HCT116 (cell line): ENCODE measurements at regions not wholly inside any gene's neighbourhood (a gene's known extent, or its start where the extent isn't known, plus 50 kb on each side); places are given as distances from the start of the nearest gene placed in this dataset.

Experiments
- ATAC-seq: fragments of 200-7000 bp; cut with Tn5 transposase; 2 replicates; pipeline ENCODE4 v1.9.1; 2020; ENCODE audit warnings: mild to moderate bottlenecking, moderate library complexity
- BruUV-seq: library from RNA; stranded (reverse); fragments of 400-500 nt; replicated peaks from 2 replicates; lab custom pipeline; 2021; lab: Mats Ljungman, UMichigan
- CTCF ChIA-PET: fragments of 300-600 bp; sonication (Branson Sonifier 250); formaldehyde crosslinking; loops from one replicate; lab custom pipeline; 2021; ENCODE audit warnings: antibody characterized with exemption; lab: Charles Lee
- POLR2A ChIA-PET: fragments of 300-600, 350-600 bp; sonication (Branson Sonifier 250); formaldehyde crosslinking; loops from one replicate; lab custom pipeline; 2021; ENCODE audit warnings: antibody characterized with exemption; lab: Charles Lee
- RAD21 ChIA-PET, 2 experiments: fragments of 300-600 bp; sonication (Branson Sonifier 250); formaldehyde crosslinking; loops; one replicate each; lab custom pipeline; 2023; ENCODE audit warnings: low total read pairs in 2 of 2; ENCODE audit not compliant: uncharacterized antibody in 2 of 2, unreplicated experiment in 2 of 2, low non-redundant PET in 1 of 2; lab: Charles Lee
- DNase-seq: peaks from one replicate; pipeline ENCODE4 v3.0.0-alpha.2; 2010; ENCODE audit warnings: low read depth, low spot score
- H2AFZ ChIP-seq: fragments of 200-600 bp; shearing (Covaris generic), sonication (generic); 2 replicates; pipeline ENCODE4 v1.6.1; 2017; ENCODE audit warnings: low read depth, mixed run types, mixed read lengths, antibody characterized with exemption, low read length; ENCODE audit not compliant: poor library complexity, severe bottlenecking
- H3K27ac ChIP-seq: 2 replicates; pipeline ENCODE4 v1.5.1; 2012; ENCODE audit warnings: low read depth, low read length
- H3K27me3 ChIP-seq: fragments of 200-600 bp; sonication (generic); 2 replicates; pipeline ENCODE4 v1.6.1; 2016; ENCODE audit warnings: mixed run types, low read length, mixed read lengths; ENCODE audit not compliant: insufficient read depth
- H3K36me3 ChIP-seq, 2 experiments: fragments of 200-500 bp in 1 of 2; fragments of 200-600 bp in 1 of 2; sonication (Bioruptor generic) in 1 of 2; sonication (generic) in 1 of 2; 2 replicates each; pipeline versions ENCODE4 v1.5.1 to v1.6.1; 2014 to 2016; ENCODE audit warnings: low read length in 2 of 2, inconsistent platforms in 1 of 2, mixed read lengths in 1 of 2, mixed run types in 1 of 2; ENCODE audit not compliant: insufficient read depth in 2 of 2, control insufficient read depth in 1 of 2
- H3K4me1 ChIP-seq, 2 experiments: fragments of 200-600 bp in 1 of 2; sonication (generic) in 1 of 2; 2 replicates each; pipeline versions ENCODE4 v1.5.1 to v1.6.1; 2012 to 2017; ENCODE audit warnings: low read length in 2 of 2, inconsistent platforms in 1 of 2, mild to moderate bottlenecking in 1 of 2, mixed read lengths in 1 of 2, mixed run types in 1 of 2, moderate library complexity in 1 of 2; ENCODE audit not compliant: insufficient read depth in 2 of 2, control insufficient read depth in 1 of 2
- H3K4me2 ChIP-seq: fragments of 200-600 bp; sonication (generic); 2 replicates; pipeline ENCODE4 v1.6.1; 2017; ENCODE audit warnings: mixed run types, low read length, mixed read lengths
- H3K4me3 ChIP-seq, 2 experiments: fragments of 200-600 bp in 1 of 2; sonication (generic) in 1 of 2; replicated peaks in 1 of 2; 2 replicates each; pipeline ENCODE4 v1.5.1; 2011 to 2016; ENCODE audit warnings: low read length in 2 of 2, control low read depth in 1 of 2, low read depth in 1 of 2, mild to moderate bottlenecking in 1 of 2, mixed read lengths in 1 of 2, mixed run types in 1 of 2
- H3K79me2 ChIP-seq: fragments of 200-600 bp; sonication (generic); 2 replicates; pipeline ENCODE4 v1.6.1; 2017; ENCODE audit warnings: mild to moderate bottlenecking, mixed run types, low read length, moderate library complexity, mixed read lengths; ENCODE audit not compliant: insufficient read depth
- H3K9ac ChIP-seq: fragments of 200-600 bp; sonication (generic); 2 replicates; pipeline ENCODE4 v1.6.1; 2016; ENCODE audit warnings: low read length, mixed read lengths
- H3K9me2 ChIP-seq: fragments of 200-600 bp; sonication (generic), shearing (Covaris generic); 2 replicates; pipeline ENCODE4 v1.6.1; 2017; ENCODE audit warnings: mixed run types, mild to moderate bottlenecking, moderate library complexity; ENCODE audit not compliant: insufficient read depth
- H3K9me3 ChIP-seq, 2 experiments: fragments of 200-500 bp in 1 of 2; fragments of 200-600 bp in 1 of 2; sonication (Bioruptor generic) in 1 of 2; sonication (generic) in 1 of 2; 2 replicates each; pipeline ENCODE4 v1.6.1; 2014 to 2017; ENCODE audit warnings: low read length in 2 of 2, mixed read lengths in 2 of 2, inconsistent platforms in 1 of 2, low read depth in 1 of 2, mild to moderate bottlenecking in 1 of 2, mixed run types in 1 of 2, moderate library complexity in 1 of 2; ENCODE audit not compliant: control insufficient read depth in 1 of 2, insufficient read depth in 1 of 2
- H4K20me1 ChIP-seq: fragments of 200-600 bp; sonication (generic), shearing (Covaris generic); 2 replicates; pipeline ENCODE4 v1.6.1; 2017; ENCODE audit warnings: mixed run types, mild to moderate bottlenecking, moderate library complexity; ENCODE audit not compliant: insufficient read depth
- ATF3 ChIP-seq: IDR thresholded peaks from 2 replicates; pipeline ENCODE4 v1.6.1; 2012
- CBX3 ChIP-seq: IDR thresholded peaks from 2 replicates; pipeline ENCODE4 v1.6.1; 2012; ENCODE audit warnings: low read depth
- ELF1 ChIP-seq: IDR thresholded peaks from 2 replicates; pipeline ENCODE4 v1.6.1; 2012; ENCODE audit warnings: low read depth, borderline replicate concordance
- EZH2 ChIP-seq: fragments of 200-600 bp; sonication (generic); IDR thresholded peaks from 2 replicates; pipeline ENCODE4 v1.6.1; 2017; ENCODE audit warnings: antibody characterized with exemption, mixed run types
- EZH2phosphoT487 ChIP-seq: fragments of 200-600 bp; IDR thresholded peaks from 2 replicates; pipeline ENCODE4 v1.6.1; 2018; ENCODE audit warnings: antibody characterized with exemption, borderline replicate concordance
- JUND ChIP-seq: IDR thresholded peaks from 2 replicates; pipeline ENCODE4 v1.6.1; 2012
- POLR2AphosphoS5 ChIP-seq: IDR thresholded peaks from 2 replicates; pipeline ENCODE4 v1.6.1; 2011; ENCODE audit warnings: mild to moderate bottlenecking, low read depth, low read length, moderate library complexity
- RAD21 ChIP-seq: IDR thresholded peaks from 2 replicates; pipeline ENCODE4 v1.6.1; 2012; ENCODE audit warnings: low read depth, mild to moderate bottlenecking
- SP1 ChIP-seq: IDR thresholded peaks from 2 replicates; pipeline ENCODE4 v1.6.1; 2012; ENCODE audit warnings: low read depth
- SRF ChIP-seq: IDR thresholded peaks from 2 replicates; pipeline ENCODE4 v1.6.1; 2012; ENCODE audit warnings: low read depth
- YY1 ChIP-seq: IDR thresholded peaks from 2 replicates; pipeline ENCODE4 v1.6.1; 2011; ENCODE audit warnings: low read length, low read depth, moderate library complexity, mild to moderate bottlenecking; ENCODE audit not compliant: insufficient replicate concordance; ENCODE audit errors: extremely low read depth
- ZFX ChIP-seq: fragments of 450-650 bp; IDR thresholded peaks from 2 replicates; pipeline ENCODE4 v1.6.1; 2017
- ZNF274 ChIP-seq: fragments of 200-500 bp; sonication (Bioruptor generic); IDR thresholded peaks from 2 replicates; pipeline ENCODE4 v1.6.1; 2014; ENCODE audit warnings: mild to moderate bottlenecking, low read depth, low read length, inconsistent platforms
- intact Hi-C: fragments of 100-400 bp; cut with micrococcal nuclease; formaldehyde crosslinking; loops from 2 replicates; pipeline ENCODE4 v1.10.0; 2022
- TF ChIP-seq, protein P1 (sequence below): IDR thresholded peaks from 2 replicates; pipeline ENCODE4 v1.6.1; 2011; ENCODE audit warnings: mild to moderate bottlenecking, low read length, moderate library complexity; ENCODE audit not compliant: insufficient replicate concordance; ENCODE audit errors: extremely low read depth
- TF ChIP-seq, protein P2 (sequence below), 3 experiments: fragments of 200-600 bp in 1 of 3; sonication (generic) in 1 of 3; IDR thresholded peaks in 2 of 3; conservative IDR thresholded peaks in 1 of 3; 2 replicates each; pipeline ENCODE4 v1.5.1; 2012 to 2017; ENCODE audit warnings: low read depth in 2 of 3, low read length in 2 of 3, antibody characterized with exemption in 1 of 3, borderline replicate concordance in 1 of 3, control low read depth in 1 of 3, mild to moderate bottlenecking in 1 of 3, mixed read lengths in 1 of 3, mixed run types in 1 of 3, moderate library complexity in 1 of 3; ENCODE audit not compliant: insufficient read depth in 1 of 3

DNA sequence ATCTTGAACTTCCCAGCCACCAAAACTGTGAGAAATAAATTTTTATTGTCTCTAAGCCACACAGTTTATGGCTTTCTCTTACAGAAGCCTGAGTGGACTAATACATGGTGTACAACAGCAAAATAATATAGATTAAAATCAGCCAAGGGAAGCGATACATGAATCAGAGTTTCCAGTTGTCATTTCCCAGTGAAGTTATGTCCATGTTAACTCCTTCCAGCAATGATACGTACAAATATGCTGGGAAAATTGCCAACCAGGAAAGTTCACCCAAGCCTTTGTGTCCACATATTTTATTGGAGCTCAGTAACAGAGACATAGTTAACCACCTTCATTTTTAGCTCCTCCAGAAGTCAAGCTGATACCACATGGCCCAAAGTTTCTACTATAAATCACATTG lies 280.9 kb upstream of the KCNMB2 start:
- ATAC-seq: no peak
- Histone ChIP-seq H3K4me3 (no peak overlapping the region), H3K4me2 (no peak overlapping the region), H3K9me3 (no peaks in the 10 kb centered on the region), H3K79me2 (no peaks in the 10 kb centered on the region), H3K27me3 (no peaks in the 10 kb centered on the region), H2AFZ (no peak overlapping the region), H3K4me1 (no peaks in the 10 kb centered on the region), H3K36me3 (no peaks in the 10 kb centered on the region), H3K9ac (no peak overlapping the region), H3K9me2 (no peaks in the 10 kb centered on the region), H4K20me1 (no peaks in the 10 kb centered on the region), H3K27ac (no peak overlapping the region)
- no TSS peak for BruUV-seq
- intact Hi-C loops: no loop called here
- POLR2A ChIA-PET: no interaction called here
- TF ChIP-seq ATF3: no peak
- no peak for TF ChIP-seq ZNF274
- RAD21 ChIA-PET: no interaction called here
- CTCF ChIA-PET: no interaction called here
- no peak for DNase-seq

GRCh38 chr3:178257491-178257890 lies 278.7 kb upstream of the KCNMB2 start:
- ATAC-seq (no peak), DNase-seq (no peak)
- no peak overlapping the region for H3K4me2 ChIP-seq
- CTCF ChIA-PET: no interaction called here
- H3K27me3 ChIP-seq: no peaks in the 10 kb centered on the region
- H3K27ac ChIP-seq: no peak overlapping the region
- H3K4me3 ChIP-seq: no peak overlapping the region
- no TSS peak for BruUV-seq
- RAD21 ChIA-PET: no interaction called here
- H3K9me3 ChIP-seq: no peaks in the 10 kb centered on the region
- H3K9me2 ChIP-seq: no peaks in the 10 kb centered on the region
- no peak overlapping the region for H3K9ac ChIP-seq
- H2AFZ ChIP-seq: no peak overlapping the region
- H3K36me3 ChIP-seq: no peaks in the 10 kb centered on the region
- TF ChIP-seq JUND: no peak
- no peak for TF ChIP-seq ATF3
- no peak for TF ChIP-seq EZH2phosphoT487
- TF ChIP-seq ZNF274: no peak
- TF ChIP-seq SP1: no peak
- no peak for TF ChIP-seq RAD21
- no peak for TF ChIP-seq ZFX
- TF ChIP-seq ELF1: no peak
- TF ChIP-seq, protein P1, sequence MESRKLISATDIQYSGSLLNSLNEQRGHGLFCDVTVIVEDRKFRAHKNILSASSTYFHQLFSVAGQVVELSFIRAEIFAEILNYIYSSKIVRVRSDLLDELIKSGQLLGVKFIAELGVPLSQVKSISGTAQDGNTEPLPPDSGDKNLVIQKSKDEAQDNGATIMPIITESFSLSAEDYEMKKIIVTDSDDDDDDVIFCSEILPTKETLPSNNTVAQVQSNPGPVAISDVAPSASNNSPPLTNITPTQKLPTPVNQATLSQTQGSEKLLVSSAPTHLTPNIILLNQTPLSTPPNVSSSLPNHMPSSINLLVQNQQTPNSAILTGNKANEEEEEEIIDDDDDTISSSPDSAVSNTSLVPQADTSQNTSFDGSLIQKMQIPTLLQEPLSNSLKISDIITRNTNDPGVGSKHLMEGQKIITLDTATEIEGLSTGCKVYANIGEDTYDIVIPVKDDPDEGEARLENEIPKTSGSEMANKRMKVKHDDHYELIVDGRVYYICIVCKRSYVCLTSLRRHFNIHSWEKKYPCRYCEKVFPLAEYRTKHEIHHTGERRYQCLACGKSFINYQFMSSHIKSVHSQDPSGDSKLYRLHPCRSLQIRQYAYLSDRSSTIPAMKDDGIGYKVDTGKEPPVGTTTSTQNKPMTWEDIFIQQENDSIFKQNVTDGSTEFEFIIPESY: no peak
- no peak for TF ChIP-seq CBX3
- TF ChIP-seq, protein P2, sequence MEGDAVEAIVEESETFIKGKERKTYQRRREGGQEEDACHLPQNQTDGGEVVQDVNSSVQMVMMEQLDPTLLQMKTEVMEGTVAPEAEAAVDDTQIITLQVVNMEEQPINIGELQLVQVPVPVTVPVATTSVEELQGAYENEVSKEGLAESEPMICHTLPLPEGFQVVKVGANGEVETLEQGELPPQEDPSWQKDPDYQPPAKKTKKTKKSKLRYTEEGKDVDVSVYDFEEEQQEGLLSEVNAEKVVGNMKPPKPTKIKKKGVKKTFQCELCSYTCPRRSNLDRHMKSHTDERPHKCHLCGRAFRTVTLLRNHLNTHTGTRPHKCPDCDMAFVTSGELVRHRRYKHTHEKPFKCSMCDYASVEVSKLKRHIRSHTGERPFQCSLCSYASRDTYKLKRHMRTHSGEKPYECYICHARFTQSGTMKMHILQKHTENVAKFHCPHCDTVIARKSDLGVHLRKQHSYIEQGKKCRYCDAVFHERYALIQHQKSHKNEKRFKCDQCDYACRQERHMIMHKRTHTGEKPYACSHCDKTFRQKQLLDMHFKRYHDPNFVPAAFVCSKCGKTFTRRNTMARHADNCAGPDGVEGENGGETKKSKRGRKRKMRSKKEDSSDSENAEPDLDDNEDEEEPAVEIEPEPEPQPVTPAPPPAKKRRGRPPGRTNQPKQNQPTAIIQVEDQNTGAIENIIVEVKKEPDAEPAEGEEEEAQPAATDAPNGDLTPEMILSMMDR (IDR thresholded peaks at IDR 0.05 in 2 of 3, conservative IDR thresholded peaks at IDR 0.05 in 1 of 3; ENCODE audit: borderline replicate concordance in 1 of 3, insufficient read depth in 1 of 3, low read depth in 2 of 3, low read length in 2 of 3): no peak
- no peak for TF ChIP-seq YY1
- TF ChIP-seq SRF: no peak
- no peak for TF ChIP-seq EZH2
- no peak for TF ChIP-seq POLR2AphosphoS5
- no peaks in the 10 kb centered on the region for H3K4me1 ChIP-seq
- H3K79me2 ChIP-seq: no peaks in the 10 kb centered on the region
- no peaks in the 10 kb centered on the region for H4K20me1 ChIP-seq
- POLR2A ChIA-PET: no interaction called here
- intact Hi-C loops: no loop called here
